WTC11 (cell line): ENCODE measurements at regions not wholly inside any gene's neighbourhood (a gene's known extent, or its start where the extent isn't known, plus 50 kb on each side); places are given as distances from the start of the nearest gene placed in this dataset.

ENCODE experiments used
- ATAC-seq: fragments of 200-7000 bp; cut with Tn5 transposase; 2 replicates; pipeline ENCODE4 v1.10.0; 2021; ENCODE audit warnings: mild to moderate bottlenecking, moderate library complexity
- CTCF ChIA-PET: fragments of 300-600 bp; sonication (Branson Sonifier 250); formaldehyde crosslinking; loops from one replicate; lab custom pipeline; 2021; ENCODE audit warnings: antibody characterized with exemption; lab: Charles Lee
- POLR2A ChIA-PET: fragments of 350-600 bp; sonication (Branson Sonifier 250); formaldehyde crosslinking; loops from one replicate; lab custom pipeline; 2021; ENCODE audit warnings: antibody characterized with exemption; lab: Charles Lee
- DNase-seq: peaks from one replicate; pipeline ENCODE4 v3.0.0; 2021; ENCODE audit warnings: low spot score
- H3K27ac Mint-ChIP-seq: 2 replicates; pipeline ENCODE4 v1.8.0; 2021; ENCODE audit warnings: mixed read lengths
- H3K27me3 Mint-ChIP-seq: 2 replicates; pipeline ENCODE4 v1.8.0; 2021; ENCODE audit warnings: low read depth, mild to moderate bottlenecking, moderate library complexity, mixed read lengths
- H3K36me3 Mint-ChIP-seq: 2 replicates; pipeline ENCODE4 v1.8.0; 2021; ENCODE audit warnings: mixed read lengths
- H3K4me1 Mint-ChIP-seq: 2 replicates; pipeline ENCODE4 v1.8.0; 2022; ENCODE audit warnings: mixed read lengths
- H3K4me3 Mint-ChIP-seq: 2 replicates; pipeline ENCODE4 v1.8.0; 2021; ENCODE audit warnings: mild to moderate bottlenecking, moderate library complexity, mixed read lengths
- H3K9me3 Mint-ChIP-seq: 2 replicates; pipeline ENCODE4 v1.8.0; 2021; ENCODE audit warnings: mixed read lengths
- CBFB ChIP-seq: sonication (generic); formaldehyde crosslinking; IDR thresholded peaks from 2 replicates; pipeline ENCODE4 v1.8.1; 2022; ENCODE audit warnings: mild to moderate bottlenecking, low read depth, missing genetic modification reagents
- E2F1 ChIP-seq: sonication (generic); formaldehyde crosslinking; IDR thresholded peaks from 2 replicates; pipeline ENCODE4 v1.8.0; 2022; ENCODE audit warnings: mild to moderate bottlenecking, missing genetic modification reagents
- E2F5 ChIP-seq: sonication (generic); formaldehyde crosslinking; IDR thresholded peaks from 2 replicates; pipeline ENCODE4 v1.8.1; 2022; ENCODE audit warnings: mild to moderate bottlenecking, moderate library complexity, missing genetic modification reagents
- ELF4 ChIP-seq: sonication (generic); formaldehyde crosslinking; IDR thresholded peaks from 2 replicates; pipeline ENCODE4 v1.8.1; 2022; ENCODE audit warnings: low read depth, mild to moderate bottlenecking, moderate library complexity, missing genetic modification reagents
- FOXJ3 ChIP-seq: sonication (generic); formaldehyde crosslinking; IDR thresholded peaks from 2 replicates; pipeline ENCODE4 v1.9.0; 2021; ENCODE audit warnings: missing genetic modification reagents, mild to moderate bottlenecking, borderline replicate concordance
- FOXK1 ChIP-seq: sonication (generic); formaldehyde crosslinking; IDR thresholded peaks from 2 replicates; pipeline ENCODE4 v1.8.0; 2022; ENCODE audit warnings: mild to moderate bottlenecking, moderate library complexity, missing genetic modification reagents
- FOXP4 ChIP-seq: sonication (generic); formaldehyde crosslinking; IDR thresholded peaks from 2 replicates; pipeline ENCODE4 v1.8.0; 2022; ENCODE audit warnings: mild to moderate bottlenecking, missing genetic modification reagents
- IRF1 ChIP-seq: sonication (generic); formaldehyde crosslinking; IDR thresholded peaks from 2 replicates; pipeline ENCODE4 v1.8.0; 2023; ENCODE audit warnings: missing genetic modification reagents
- JAZF1 ChIP-seq: fragments of 250-450 bp; sonication (Bioruptor Pico); IDR thresholded peaks from 2 replicates; pipeline ENCODE4 v1.9.0; 2021; ENCODE audit warnings: moderate library complexity, mild to moderate bottlenecking, inconsistent platforms
- KAT7 ChIP-seq: sonication (generic); formaldehyde crosslinking; IDR thresholded peaks from 2 replicates; pipeline ENCODE4 v1.8.1; 2023; ENCODE audit warnings: missing genetic modification reagents, mild to moderate bottlenecking, borderline replicate concordance
- MLX ChIP-seq: sonication (generic); formaldehyde crosslinking; IDR thresholded peaks from 2 replicates; pipeline ENCODE4 v1.8.1; 2023; ENCODE audit warnings: mild to moderate bottlenecking, missing genetic modification reagents, moderate library complexity
- NR1H2 ChIP-seq: sonication (generic); formaldehyde crosslinking; IDR thresholded peaks from 2 replicates; pipeline ENCODE4 v1.9.0; 2021; ENCODE audit warnings: mild to moderate bottlenecking, moderate library complexity, missing genetic modification reagents
- PRRX2 ChIP-seq: fragments of 250-450 bp; sonication (Bioruptor Pico); IDR thresholded peaks from 2 replicates; pipeline ENCODE4 v1.8.0; 2021; ENCODE audit warnings: mild to moderate bottlenecking
- SMAD3 ChIP-seq: sonication (generic); formaldehyde crosslinking; IDR thresholded peaks from 2 replicates; pipeline ENCODE4 v1.8.0; 2022; ENCODE audit warnings: missing genetic modification reagents, mild to moderate bottlenecking, borderline replicate concordance
- STAT6 ChIP-seq: sonication (generic); formaldehyde crosslinking; conservative IDR thresholded peaks from 2 replicates; pipeline ENCODE4 v1.8.1; 2023; ENCODE audit warnings: mild to moderate bottlenecking, low read depth, missing genetic modification reagents, moderate library complexity
- TEAD1 ChIP-seq: sonication (generic); formaldehyde crosslinking; IDR thresholded peaks from 2 replicates; pipeline ENCODE4 v1.8.0; 2022; ENCODE audit warnings: mild to moderate bottlenecking, missing genetic modification reagents
- TEAD4 ChIP-seq: sonication (generic); formaldehyde crosslinking; IDR thresholded peaks from 2 replicates; pipeline ENCODE4 v1.8.0; 2022; ENCODE audit warnings: mild to moderate bottlenecking, missing genetic modification reagents
- USF1 ChIP-seq: sonication (generic); formaldehyde crosslinking; IDR thresholded peaks from 2 replicates; pipeline ENCODE4 v1.8.0; 2022; ENCODE audit warnings: mild to moderate bottlenecking, missing genetic modification reagents
- ZBTB21 ChIP-seq: sonication (generic); formaldehyde crosslinking; IDR thresholded peaks from 2 replicates; pipeline ENCODE4 v1.8.1; 2023; ENCODE audit warnings: mild to moderate bottlenecking, missing genetic modification reagents, borderline replicate concordance
- ZNF138 ChIP-seq: sonication (generic); formaldehyde crosslinking; conservative IDR thresholded peaks from 2 replicates; pipeline ENCODE4 v1.8.1; 2022; ENCODE audit warnings: mild to moderate bottlenecking, moderate library complexity, missing genetic modification reagents
- ZNF263 ChIP-seq: sonication (generic); formaldehyde crosslinking; IDR thresholded peaks from 2 replicates; pipeline ENCODE4 v1.8.1; 2022; ENCODE audit warnings: low read depth, mild to moderate bottlenecking, moderate library complexity, missing genetic modification reagents
- ZNF423 ChIP-seq: fragments of 250-450 bp; sonication (Bioruptor Pico); IDR thresholded peaks from 2 replicates; pipeline ENCODE4 v2.1.2; 2022; ENCODE audit warnings: mild to moderate bottlenecking, moderate library complexity
- ZNF671 ChIP-seq: fragments of 250-450 bp; sonication (Bioruptor Pico); IDR thresholded peaks from 2 replicates; pipeline ENCODE4 v1.8.0; 2021; ENCODE audit warnings: mild to moderate bottlenecking

- TF ChIP-seq FOXP4 (CRISPR knock-in tag): no peak
- TF ChIP-seq USF1: no peak
- TF ChIP-seq ZNF263 (CRISPR knock-in tag): no peak
- TF ChIP-seq, all 79 proteins: peak for 0
These were observed 129.4 kb downstream of the CCDC34 start (continued) for GRCh38 chr11:27233654-27234042.

- Mint-ChIP-seq H3K9me3 (peaks cover 3% of the 10 kb centered on the region), H3K4me3 (no peak overlapping the region), H3K36me3 (no peaks in the 10 kb centered on the region), H3K27me3 (no peaks in the 10 kb centered on the region), H3K4me1 (peaks cover 35% of the 10 kb centered on the region), H3K27ac (peak overlapping the region; percentile 72; the same call in 1 of the 2 replicates)
- TF ChIP-seq STAT6 (CRISPR knock-in tag) (no peak), KAT7 (CRISPR knock-in tag) (no peak), ZNF423 (CRISPR knock-in tag) (no peak), NR1H2 (CRISPR knock-in tag) (no peak), FOXK1 (CRISPR knock-in tag) (no peak), E2F5 (no peak), SMAD3 (CRISPR knock-in tag) (no peak), E2F1 (CRISPR knock-in tag) (no peak), IRF1 (CRISPR knock-in tag) (no peak), PRRX2 (CRISPR knock-in tag) (no peak), FOXJ3 (no peak), ELF4 (no peak)
- ChIA-PET CTCF (interaction anchor here (0.7 to 3.0 kb wide), 3 partner anchors 12 to 65 kb away, joined by 3 to 19 read pairs (median 4); no protein-coding TSS in a partner anchor), POLR2A (interaction anchor here (0.7 kb wide), 1 partner anchor 20 kb away, joined by 3 read pairs; no protein-coding TSS in a partner anchor)
- DNase-seq: no peak
- ATAC-seq: peak; percentile 18; the same call in 1 of the 2 replicates
These were observed 131.5 kb downstream of the CCDC34 start for GRCh38 chr11:27231530-27231929.

- Mint-ChIP-seq H3K4me3 (no peak overlapping the region), H3K27me3 (peaks cover 4% of the 10 kb centered on the region; the same call in 1 of the 2 replicates), H3K9me3 (peaks cover 12% of the 10 kb centered on the region), H3K36me3 (peaks cover 6% of the 10 kb centered on the region), H3K4me1 (peaks cover 35% of the 10 kb centered on the region), H3K27ac (no peak overlapping the region)
- no peak for ATAC-seq
- no peak for DNase-seq
- ChIA-PET CTCF (interaction anchor here (3.0 kb wide), 1 partner anchor 66 kb away, joined by 19 read pairs; no protein-coding TSS in a partner anchor), POLR2A (no interaction called here)
- TF ChIP-seq MLX (CRISPR knock-in tag) (no peak), TEAD4 (CRISPR knock-in tag) (no peak), FOXJ3 (no peak), TEAD1 (CRISPR knock-in tag) (no peak), ZNF138 (no peak), ZNF671 (CRISPR knock-in tag) (no peak), JAZF1 (CRISPR knock-in tag) (no peak), ZBTB21 (CRISPR knock-in tag) (no peak), CBFB (CRISPR knock-in tag) (no peak)
These were observed 132.8 kb downstream of the CCDC34 start for GRCh38 chr11:27230192-27230572.
